ENCODE measurements at regions not wholly inside any gene's neighbourhood (a gene's known extent, or its start where the extent isn't known, plus 50 kb on each side); places are given as distances from the start of the nearest gene placed in this dataset.

DNA sequence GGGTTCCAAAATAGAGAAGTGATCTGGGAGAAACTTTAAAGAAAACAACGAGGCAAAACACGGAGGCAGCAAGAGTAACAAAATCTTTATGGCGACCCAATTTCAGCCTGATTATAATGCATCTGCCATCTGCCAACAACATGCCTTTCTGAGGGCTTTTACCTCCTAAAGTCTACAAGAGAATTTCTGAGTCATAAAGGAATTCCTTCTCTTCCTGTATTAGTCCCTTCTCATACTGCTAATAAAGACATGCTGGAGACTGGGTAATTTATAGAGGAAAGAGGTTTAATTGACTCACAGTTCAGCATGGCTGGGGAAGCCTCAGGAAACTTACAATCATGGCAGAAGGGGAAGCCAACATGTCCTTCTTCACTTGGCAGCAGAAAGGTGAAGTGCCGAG is 226.6 kb downstream of the HACE1 start:
- TF ChIP-seq, protein P1, sequence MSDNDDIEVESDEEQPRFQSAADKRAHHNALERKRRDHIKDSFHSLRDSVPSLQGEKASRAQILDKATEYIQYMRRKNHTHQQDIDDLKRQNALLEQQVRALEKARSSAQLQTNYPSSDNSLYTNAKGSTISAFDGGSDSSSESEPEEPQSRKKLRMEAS (IDR thresholded peaks at IDR 0.05): no peak
- TF ChIP-seq SNRNP70 (IDR thresholded peaks at IDR 0.05; ENCODE audit: low read depth, low read length): no peak

Data from HepG2 (cell line).